Endothelial cell of umbilical vein (primary cell): ENCODE measurements at regions not wholly inside any gene's neighbourhood (a gene's known extent, or its start where the extent isn't known, plus 50 kb on each side); places are given as distances from the start of the nearest gene placed in this dataset.

ENCODE experiments used
- BruUV-seq: library from RNA; stranded (reverse); fragments of 400-500 nt; replicated peaks from 2 replicates; lab custom pipeline; 2021; lab: Mats Ljungman, UMichigan
- CTCF ChIA-PET: fragments of 300-600, 350-600 bp; sonication (Branson Sonifier 250); formaldehyde crosslinking; loops from one replicate; lab custom pipeline; 2021; ENCODE audit warnings: antibody characterized with exemption, inconsistent platforms; lab: Charles Lee
- POLR2A ChIA-PET: fragments of 300-600, 350-600 bp; sonication (Branson Sonifier 250); formaldehyde crosslinking; loops from one replicate; lab custom pipeline; 2021; ENCODE audit warnings: antibody characterized with exemption, inconsistent platforms; lab: Charles Lee
- DNase-seq: peaks from one replicate; pipeline ENCODE4 v3.0.0-alpha.2; 2011; ENCODE audit warnings: low read depth, low spot score
- FAIRE-seq: peaks from 2 replicates; lab custom pipeline; 2011; peaks lifted over from hg19 to GRCh38; lab: Jason Lieb, UNC
- H2AFZ ChIP-seq: 2 replicates; pipeline ENCODE4 v1.6.0; 2012; ENCODE audit warnings: low read depth, low read length, control low read depth, inconsistent platforms
- H3K27ac ChIP-seq: 2 replicates; pipeline ENCODE4 v1.5.1; 2011; ENCODE audit warnings: low read depth, mild to moderate bottlenecking, control low read depth, low read length, moderate library complexity; ENCODE audit not compliant: insufficient read depth
- H3K27me3 ChIP-seq, 2 experiments: 2 replicates each; pipeline versions ENCODE4 v1.6.0 to v1.6.1; 2011; ENCODE audit warnings: low read length in 2 of 2, mixed read lengths in 1 of 2; ENCODE audit not compliant: control insufficient read depth in 2 of 2, insufficient read depth in 2 of 2
- H3K36me3 ChIP-seq, 2 experiments: 2 replicates in 1 of 2; 3 replicates in 1 of 2; pipeline ENCODE4 v1.5.1; 2011; ENCODE audit warnings: low read length in 2 of 2, mild to moderate bottlenecking in 1 of 2, moderate library complexity in 1 of 2; ENCODE audit not compliant: control insufficient read depth in 2 of 2, insufficient read depth in 2 of 2; ENCODE audit errors: extremely low read depth in 1 of 2
- H3K4me1 ChIP-seq: 3 replicates; pipeline ENCODE4 v1.5.1; 2011; ENCODE audit warnings: mild to moderate bottlenecking, low read length; ENCODE audit not compliant: control insufficient read depth, insufficient read depth; ENCODE audit errors: extremely low read depth
- H3K4me2 ChIP-seq: 2 replicates; pipeline ENCODE4 v1.6.1; 2011; ENCODE audit warnings: low read length, control low read depth, mixed read lengths; ENCODE audit not compliant: insufficient read depth
- H3K4me3 ChIP-seq, 3 experiments: fragments of 200-600 bp in 1 of 3; sonication (generic), shearing (Covaris generic) in 1 of 3; replicated peaks in 1 of 3; 2 replicates each; pipeline ENCODE4 v1.5.1; 2011 to 2016; ENCODE audit warnings: control low read depth in 3 of 3, low read length in 3 of 3, mild to moderate bottlenecking in 2 of 3, inconsistent platforms in 1 of 3, low read depth in 1 of 3, moderate library complexity in 1 of 3; ENCODE audit not compliant: insufficient read depth in 1 of 3
- H3K79me2 ChIP-seq: 2 replicates; pipeline ENCODE4 v1.6.0; 2012; ENCODE audit warnings: low read length, inconsistent platforms; ENCODE audit not compliant: control insufficient read depth, insufficient read depth
- H3K9ac ChIP-seq: replicated peaks from 2 replicates; pipeline ENCODE3; 2011; ENCODE audit warnings: low read length, control low read depth; ENCODE audit not compliant: insufficient read depth; ENCODE audit errors: extremely low read depth
- H3K9me1 ChIP-seq: replicated peaks from 3 replicates; pipeline ENCODE4 v1.6.0; 2011; ENCODE audit warnings: mild to moderate bottlenecking, low read length; ENCODE audit not compliant: control insufficient read depth, insufficient read depth; ENCODE audit errors: extremely low read depth
- H3K9me3 ChIP-seq: replicated peaks from 2 replicates; pipeline ENCODE4 v1.5.1; 2012; ENCODE audit warnings: low read length, inconsistent platforms; ENCODE audit not compliant: control insufficient read depth, insufficient read depth
- H4K20me1 ChIP-seq: replicated peaks from 2 replicates; pipeline ENCODE3; 2011; ENCODE audit warnings: mild to moderate bottlenecking, low read length; ENCODE audit not compliant: control insufficient read depth, insufficient read depth; ENCODE audit errors: extremely low read depth
- EZH2 ChIP-seq: IDR thresholded peaks from 2 replicates; pipeline ENCODE4 v1.6.1; 2012; ENCODE audit warnings: borderline replicate concordance, low read depth, mild to moderate bottlenecking, moderate library complexity, low read length, inconsistent platforms; ENCODE audit not compliant: severe bottlenecking
- FOS ChIP-seq: IDR thresholded peaks from 2 replicates; pipeline ENCODE4 v1.6.1; 2011; ENCODE audit warnings: mild to moderate bottlenecking, low read length, moderate library complexity, borderline replicate concordance; ENCODE audit not compliant: insufficient read depth
- GATA2 ChIP-seq: IDR thresholded peaks from 2 replicates; pipeline ENCODE4 v1.7.0; 2011; ENCODE audit warnings: low read depth, mild to moderate bottlenecking, moderate library complexity, mixed read lengths, low read length; ENCODE audit not compliant: insufficient read length, insufficient read depth
- JUN ChIP-seq: IDR thresholded peaks from 2 replicates; pipeline ENCODE4 v1.6.1; 2011; ENCODE audit warnings: borderline replicate concordance, low read depth; ENCODE audit not compliant: insufficient read length, insufficient read depth
- MYC ChIP-seq: IDR thresholded peaks from one replicate; pipeline ENCODE4 v1.6.1; 2011; ENCODE audit warnings: mild to moderate bottlenecking, low read depth, low read length
- POLR2A ChIP-seq: IDR thresholded peaks from 2 replicates; pipeline ENCODE4 v1.6.1; 2012; ENCODE audit warnings: low read depth, mild to moderate bottlenecking, control low read depth, low read length
- POLR2AphosphoS5 ChIP-seq: IDR thresholded peaks from 2 replicates; pipeline ENCODE4 v1.6.1; 2012; ENCODE audit warnings: low read depth, mild to moderate bottlenecking, control low read depth, low read length, moderate library complexity; ENCODE audit not compliant: insufficient read depth
- dilution Hi-C: fragments of 300-500 bp; cut with MboI; formaldehyde crosslinking; loops from one replicate; pipeline ENCODE4 v1.15.0; 2019; ENCODE audit warnings: low sequenced_read_pairs; ENCODE audit not compliant: extremely low pct_ligation_motif_present
- intact Hi-C: fragments of 100-400 bp; cut with micrococcal nuclease; formaldehyde crosslinking; loops from one replicate; pipeline ENCODE4 v1.10.0; 2022
- TF ChIP-seq, protein P1 (sequence below), 2 donors: IDR thresholded peaks; 1 replicate in 1 of 2; 2 replicates in 1 of 2; pipeline ENCODE4 v1.5.1; 2011; ENCODE audit warnings: low read length in 2 of 2, mild to moderate bottlenecking in 2 of 2, moderate library complexity in 2 of 2, control low read depth in 1 of 2, inconsistent platforms in 1 of 2, low read depth in 1 of 2; ENCODE audit not compliant: insufficient read depth in 1 of 2; ENCODE audit errors: extremely low read depth in 1 of 2
- TF ChIP-seq, protein P2 (sequence below): IDR thresholded peaks from 2 replicates; pipeline ENCODE4 v1.6.1; 2011; ENCODE audit not compliant: insufficient read depth, insufficient read length

DNA sequence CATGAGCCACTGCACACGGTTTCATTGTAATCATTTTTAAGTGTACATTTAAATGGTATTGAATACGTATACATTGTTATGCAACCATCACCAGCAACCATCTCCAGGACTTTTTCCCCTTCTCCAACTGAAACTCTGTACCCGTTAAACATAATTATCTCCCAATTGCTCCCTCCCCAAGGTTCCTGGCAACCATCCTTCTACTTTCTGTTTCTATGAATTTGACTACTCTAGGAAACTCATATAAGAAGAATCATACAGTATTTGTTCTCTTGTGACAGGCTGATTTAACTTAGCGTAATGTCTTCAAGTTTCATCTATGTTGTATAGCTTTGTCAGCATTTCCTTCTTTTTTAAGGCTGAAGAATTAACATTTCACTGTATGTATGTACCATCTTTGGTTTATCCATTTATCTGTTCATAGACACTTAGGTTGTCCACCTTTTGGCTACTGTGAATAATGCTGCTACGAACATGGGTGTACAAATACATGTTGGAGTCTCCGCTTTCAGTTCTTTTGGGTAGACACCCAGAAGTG lies 223.1 kb downstream of the EFCAB11 start:
- Histone ChIP-seq H3K9me1 (no peaks in the 10 kb centered on the region), H3K36me3 (no peaks in the 10 kb centered on the region), H3K9me3 (no peaks in the 10 kb centered on the region), H4K20me1 (no peaks in the 10 kb centered on the region), H3K79me2 (no peaks in the 10 kb centered on the region), H3K4me1 (no peaks in the 10 kb centered on the region), H3K4me3 (no peak overlapping the region), H2AFZ (no peak overlapping the region), H3K4me2 (no peak overlapping the region), H3K9ac (no peak overlapping the region), H3K27me3 (peaks cover 0 to 4% of the 10 kb centered on the region in 2 experiments), H3K27ac (no peak overlapping the region)
- intact Hi-C loops, result no loop called here
- DNase-seq (no peak), FAIRE-seq (no peak)
- BruUV-seq, result no TSS peak
- ChIA-PET CTCF (interaction anchor here (2.3 kb wide), 1 partner anchor 10 kb away, joined by 5 read pairs; no protein-coding TSS in a partner anchor), POLR2A (no interaction called here)
- dilution Hi-C loops, result no loop called here
- TF ChIP-seq EZH2, result no peak
- TF ChIP-seq MYC, result no peak
- no peak for TF ChIP-seq GATA2
- no peak for TF ChIP-seq FOS
- no peak for TF ChIP-seq POLR2A
- TF ChIP-seq, protein P1, sequence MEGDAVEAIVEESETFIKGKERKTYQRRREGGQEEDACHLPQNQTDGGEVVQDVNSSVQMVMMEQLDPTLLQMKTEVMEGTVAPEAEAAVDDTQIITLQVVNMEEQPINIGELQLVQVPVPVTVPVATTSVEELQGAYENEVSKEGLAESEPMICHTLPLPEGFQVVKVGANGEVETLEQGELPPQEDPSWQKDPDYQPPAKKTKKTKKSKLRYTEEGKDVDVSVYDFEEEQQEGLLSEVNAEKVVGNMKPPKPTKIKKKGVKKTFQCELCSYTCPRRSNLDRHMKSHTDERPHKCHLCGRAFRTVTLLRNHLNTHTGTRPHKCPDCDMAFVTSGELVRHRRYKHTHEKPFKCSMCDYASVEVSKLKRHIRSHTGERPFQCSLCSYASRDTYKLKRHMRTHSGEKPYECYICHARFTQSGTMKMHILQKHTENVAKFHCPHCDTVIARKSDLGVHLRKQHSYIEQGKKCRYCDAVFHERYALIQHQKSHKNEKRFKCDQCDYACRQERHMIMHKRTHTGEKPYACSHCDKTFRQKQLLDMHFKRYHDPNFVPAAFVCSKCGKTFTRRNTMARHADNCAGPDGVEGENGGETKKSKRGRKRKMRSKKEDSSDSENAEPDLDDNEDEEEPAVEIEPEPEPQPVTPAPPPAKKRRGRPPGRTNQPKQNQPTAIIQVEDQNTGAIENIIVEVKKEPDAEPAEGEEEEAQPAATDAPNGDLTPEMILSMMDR (IDR thresholded peaks at IDR 0.05; ENCODE audit: extremely low read depth in 1 of 2, insufficient read depth in 1 of 2, low read depth in 1 of 2, low read length in 2 of 2), result no peak
- TF ChIP-seq JUN, result no peak
- TF ChIP-seq, protein P2, sequence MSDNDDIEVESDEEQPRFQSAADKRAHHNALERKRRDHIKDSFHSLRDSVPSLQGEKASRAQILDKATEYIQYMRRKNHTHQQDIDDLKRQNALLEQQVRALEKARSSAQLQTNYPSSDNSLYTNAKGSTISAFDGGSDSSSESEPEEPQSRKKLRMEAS, result no peak
- no peak for TF ChIP-seq POLR2AphosphoS5
